Stimulated activated CD4-positive, alpha-beta T cell treated with anti-CD3 and anti-CD28 coated beads, Interleukin-4, amount 100 ng/mL, for 24 hours (primary cell): ENCODE measurements at regions not wholly inside any gene's neighbourhood (a gene's known extent, or its start where the extent isn't known, plus 50 kb on each side); places are given as distances from the start of the nearest gene placed in this dataset.

Source experiments
- DNase-seq: peaks from one replicate; pipeline ENCODE4 v3.0.0-alpha.2; 2020

DNA sequence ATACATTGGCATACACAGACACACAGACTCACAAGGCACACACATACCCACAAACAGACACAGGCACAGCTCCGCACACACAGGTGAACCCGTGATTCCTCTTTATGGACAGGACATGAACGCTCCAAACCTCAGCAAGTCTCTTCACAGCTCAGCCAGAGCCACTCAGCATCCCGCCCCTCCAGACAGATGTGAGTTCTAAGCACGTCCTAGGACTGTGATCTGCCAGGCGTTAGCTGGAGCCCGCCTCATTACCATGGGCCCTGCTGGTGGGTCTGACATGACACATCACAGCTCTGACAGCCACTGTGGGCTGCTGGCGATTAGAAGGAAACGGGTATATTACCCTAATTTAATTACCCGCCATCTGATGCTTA lies 176.7 kb upstream of the PPP2R2D start:
- no peak for DNase-seq

DNA sequence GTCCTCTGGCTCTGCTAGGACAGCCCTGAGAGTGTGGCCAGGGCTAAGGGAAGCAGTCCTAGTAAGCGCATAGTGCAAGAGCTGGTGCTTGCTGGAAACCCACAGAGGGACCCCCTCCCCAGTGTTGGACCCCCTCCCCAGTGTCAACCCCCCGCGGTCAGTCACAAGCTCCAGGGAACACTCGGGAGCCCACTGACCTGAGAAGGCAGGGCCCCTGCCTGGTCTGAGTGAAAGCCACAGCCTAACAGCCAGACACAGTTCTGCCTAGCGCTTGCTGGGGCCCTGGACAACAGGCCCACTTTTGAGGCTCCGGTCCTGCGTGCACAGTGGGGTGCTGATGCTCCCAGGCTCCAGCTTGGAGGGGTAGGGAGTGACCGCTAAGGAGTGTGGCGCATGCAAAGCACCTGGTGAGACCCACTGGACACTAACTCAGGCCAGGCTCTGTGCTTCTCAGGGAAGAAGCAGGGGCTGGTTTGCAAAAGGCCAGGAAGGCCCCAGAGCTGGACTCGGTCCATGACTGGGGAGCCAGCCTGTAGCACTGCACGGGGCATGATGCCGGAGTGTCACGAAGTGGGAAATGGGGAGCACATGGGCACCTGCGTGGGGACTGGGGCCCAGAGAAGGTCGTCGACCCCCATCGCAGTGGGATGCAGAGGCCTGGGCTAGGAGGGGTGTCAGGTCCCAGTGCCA lies 175.8 kb upstream of the PPP2R2D start:
- no peak for DNase-seq

DNA sequence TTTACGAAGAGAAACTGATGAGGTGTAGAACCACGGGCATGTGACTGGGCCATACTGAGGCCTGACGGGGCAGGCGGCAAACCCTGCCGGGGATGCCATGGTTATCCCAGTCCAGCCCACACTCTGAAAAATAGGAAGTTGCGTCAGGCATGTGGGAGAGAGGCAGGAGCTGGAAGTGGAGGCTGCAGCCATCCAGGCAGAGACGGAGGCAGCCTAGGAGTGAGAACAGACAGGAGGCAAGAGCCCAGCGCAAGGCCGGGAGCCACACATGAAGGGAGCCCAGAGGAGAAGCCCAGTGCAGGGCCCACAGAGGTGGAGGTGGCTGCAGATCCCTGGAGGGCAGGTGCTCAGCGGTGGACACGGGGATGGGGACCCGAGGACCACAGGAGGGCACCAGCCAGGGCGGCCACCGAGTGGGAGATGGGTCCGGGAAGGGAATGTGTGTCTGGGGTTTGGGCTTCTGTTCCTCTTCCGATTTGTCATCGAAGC lies 175.2 kb upstream of the PPP2R2D start:
- DNase-seq = no peak

DNA sequence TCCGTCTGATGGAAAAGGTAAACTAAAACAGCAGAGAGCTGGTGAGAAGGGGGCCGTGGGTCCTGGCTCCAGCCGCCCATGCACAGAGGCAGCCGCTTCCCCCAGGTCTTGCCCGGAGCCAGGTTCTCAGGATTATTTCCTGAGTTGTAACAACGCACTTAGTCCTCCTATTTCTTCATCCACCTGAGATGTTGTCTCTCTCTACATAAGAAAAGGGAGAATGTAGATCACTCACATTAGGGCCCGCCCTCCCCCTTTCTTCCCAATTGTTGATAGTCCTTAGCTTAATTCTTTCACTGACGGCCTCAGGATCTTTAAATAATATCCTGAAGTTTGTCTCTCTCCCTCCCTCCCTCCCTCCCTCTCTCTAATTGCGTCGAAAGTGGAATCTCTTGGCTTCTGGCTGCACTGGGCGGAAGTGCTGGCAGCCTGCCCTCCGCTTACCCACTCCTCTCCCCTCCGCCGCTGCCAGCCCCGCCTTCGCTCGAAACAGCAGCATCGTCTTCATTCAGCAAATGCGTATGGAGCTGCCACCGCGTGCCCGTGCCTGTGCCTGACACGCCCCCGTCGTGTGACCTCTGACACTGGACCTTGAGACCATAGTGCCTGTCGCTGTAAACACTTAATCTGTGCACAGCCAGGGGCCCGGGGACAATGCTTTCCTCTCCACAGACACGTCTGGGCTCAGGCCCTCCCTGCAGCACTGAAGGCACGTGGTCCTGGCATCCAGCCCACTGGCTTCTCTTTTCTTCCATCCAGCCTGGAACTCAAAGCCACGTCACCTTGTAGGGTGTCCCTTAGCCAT lies 174.5 kb upstream of the PPP2R2D start:
- no peak for DNase-seq

- DNase-seq = no peak
These were observed 173.8 kb upstream of the PPP2R2D start for GRCh38 chr10:131726967-131727366.

- no peak for DNase-seq
These were observed 173.2 kb upstream of the PPP2R2D start for GRCh38 chr10:131727560-131727959.

DNA sequence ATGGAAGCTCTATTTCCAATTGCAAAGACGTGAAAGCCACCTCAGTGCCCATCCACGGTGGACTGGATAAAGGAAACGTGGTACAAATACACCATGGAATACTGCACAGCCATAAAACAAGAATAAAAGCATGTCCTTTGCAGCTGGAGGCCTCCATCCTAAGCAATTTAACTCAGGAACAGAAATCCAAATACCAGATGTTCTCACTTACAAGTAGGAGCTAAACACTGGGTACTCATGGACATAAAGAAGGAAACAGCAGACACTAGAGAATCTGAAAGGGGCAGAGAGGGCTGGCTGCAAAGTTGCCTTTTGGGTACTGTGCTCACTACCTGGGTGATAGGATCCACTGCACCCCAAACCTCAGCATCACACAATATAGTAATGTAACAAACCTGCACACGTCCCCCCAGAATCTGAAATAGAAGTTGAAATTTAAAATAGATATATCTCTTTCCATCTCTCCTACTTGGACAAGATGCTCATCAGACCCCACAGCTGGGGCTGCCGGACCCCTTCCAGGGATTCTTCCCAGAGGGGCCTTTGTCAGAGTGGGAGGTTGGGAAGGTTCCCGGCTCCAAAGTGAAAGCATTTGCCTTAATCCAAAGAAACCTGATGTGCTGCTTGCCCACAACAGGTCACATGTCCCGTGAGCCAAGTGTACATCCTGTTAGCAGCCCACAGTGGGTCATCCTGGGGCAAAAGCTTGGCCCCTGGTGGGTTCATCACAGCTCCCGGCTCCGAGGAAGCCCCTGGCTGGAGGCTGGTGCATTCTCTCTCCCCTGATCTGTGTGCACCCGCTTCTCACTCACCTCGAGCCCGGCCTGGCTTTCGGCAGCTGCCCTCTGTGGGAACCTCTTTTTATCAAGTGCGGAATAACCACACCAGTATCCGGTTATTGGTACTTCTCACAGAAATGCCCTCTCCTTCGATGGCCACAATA lies 172.3 kb upstream of the PPP2R2D start:
- no peak for DNase-seq

GRCh38 chr10:131729361-131729760 lies 171.4 kb upstream of the PPP2R2D start:
- DNase-seq = no peak

DNA sequence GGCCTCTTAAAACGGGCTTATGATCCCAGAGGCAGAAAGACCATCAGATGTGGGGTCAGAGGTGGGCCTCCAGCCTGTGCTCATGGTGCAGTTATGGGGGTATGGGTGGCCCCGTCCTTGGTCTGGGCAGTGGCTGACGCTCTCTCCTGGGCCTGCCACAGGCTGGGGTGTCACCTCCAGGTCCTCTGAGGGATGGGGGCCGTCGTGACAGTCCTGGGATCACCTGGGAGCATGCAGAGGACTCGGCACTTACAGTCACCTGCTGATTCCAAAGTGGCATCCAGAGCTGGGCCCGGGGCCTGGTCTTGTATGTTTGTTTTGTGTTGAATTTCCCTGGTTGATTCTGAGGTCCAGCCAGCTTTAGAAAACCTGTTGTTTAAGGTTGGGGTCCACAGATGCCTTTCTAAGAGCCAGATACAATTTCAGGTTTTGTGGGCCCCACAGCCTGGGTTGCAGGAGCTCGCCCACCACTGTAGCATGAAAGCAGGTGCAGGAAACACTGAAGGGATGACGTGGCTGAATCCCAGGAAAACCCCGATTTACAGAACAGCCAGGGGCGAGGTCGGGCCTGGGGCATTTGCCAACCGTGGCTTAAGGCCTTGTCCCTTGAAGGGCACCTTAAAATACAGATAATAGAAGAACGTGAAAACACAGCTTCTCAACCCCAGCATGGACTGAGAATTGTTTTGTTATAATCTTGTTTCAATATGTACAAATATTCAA lies 170.7 kb upstream of the PPP2R2D start:
- DNase-seq = no peak

GRCh38 chr10:131730771-131731497 lies 169.9 kb upstream of the PPP2R2D start:
- no peak for DNase-seq

DNA sequence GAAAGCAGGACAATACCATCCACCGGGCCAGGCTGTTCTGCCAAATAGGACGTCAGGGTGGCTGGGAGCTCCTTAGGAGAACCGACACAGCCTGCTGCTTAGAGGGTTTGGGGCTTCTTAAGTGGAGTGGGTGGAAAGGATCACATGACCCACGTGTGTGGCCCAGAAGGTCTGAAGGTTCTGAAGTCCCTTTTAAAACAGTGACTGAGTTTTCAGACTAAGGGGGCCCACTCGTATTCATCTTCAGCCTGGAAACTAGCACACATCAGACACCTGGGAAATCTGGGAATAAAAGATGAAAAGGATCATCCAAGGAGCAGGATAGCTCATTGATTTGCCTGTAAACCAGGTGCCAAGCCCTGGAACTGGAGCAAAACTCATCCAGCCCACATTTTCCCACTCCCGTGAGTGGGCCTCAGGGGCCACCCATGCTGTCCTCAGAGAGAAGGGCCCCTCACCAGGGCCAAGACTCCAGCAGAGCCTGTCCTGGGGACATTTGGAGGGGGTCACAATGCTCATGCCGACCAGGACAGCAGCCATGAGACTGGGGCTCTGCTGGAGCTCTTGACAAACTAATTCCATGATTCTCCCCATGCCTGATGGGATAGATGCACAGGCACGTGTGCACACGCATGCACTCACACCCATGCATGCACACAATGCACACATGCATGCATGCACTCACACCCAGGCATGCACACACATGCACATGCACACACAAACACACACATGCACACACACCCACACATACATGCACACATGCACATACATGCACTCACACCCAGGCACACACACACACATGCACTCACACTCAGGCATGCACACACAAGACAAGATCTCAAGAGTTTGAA lies 168.8 kb upstream of the PPP2R2D start:
- DNase-seq = no peak

GRCh38 chr10:131732631-131733127 lies 168.1 kb upstream of the PPP2R2D start:
- no peak for DNase-seq

DNA sequence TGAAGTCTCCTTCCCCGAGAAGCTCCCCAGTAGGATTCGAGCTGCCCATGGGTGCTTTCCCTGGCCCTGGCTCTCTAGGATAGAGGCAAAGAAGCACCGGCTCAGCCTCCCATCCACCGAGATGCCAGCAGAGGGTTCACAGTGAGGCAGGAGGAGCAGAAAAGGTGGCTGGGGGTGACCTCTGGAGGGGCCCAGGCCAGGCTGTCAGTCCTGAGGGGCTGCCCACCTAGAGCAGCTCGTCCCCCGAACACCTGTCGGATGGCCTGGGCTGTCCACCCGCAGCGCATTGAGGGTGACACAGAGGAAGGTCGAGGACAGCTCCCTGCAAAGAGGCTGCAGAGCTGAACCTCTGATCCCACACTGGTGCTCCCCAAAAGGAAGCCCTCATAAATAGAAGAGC lies 167.2 kb upstream of the PPP2R2D start:
- DNase-seq = no peak

- DNase-seq = no peak
These were observed 165.2 kb upstream of the PPP2R2D start for GRCh38 chr10:131735577-131735976.

GRCh38 chr10:131736321-131736980 lies 164.4 kb upstream of the PPP2R2D start:
- no peak for DNase-seq

DNA sequence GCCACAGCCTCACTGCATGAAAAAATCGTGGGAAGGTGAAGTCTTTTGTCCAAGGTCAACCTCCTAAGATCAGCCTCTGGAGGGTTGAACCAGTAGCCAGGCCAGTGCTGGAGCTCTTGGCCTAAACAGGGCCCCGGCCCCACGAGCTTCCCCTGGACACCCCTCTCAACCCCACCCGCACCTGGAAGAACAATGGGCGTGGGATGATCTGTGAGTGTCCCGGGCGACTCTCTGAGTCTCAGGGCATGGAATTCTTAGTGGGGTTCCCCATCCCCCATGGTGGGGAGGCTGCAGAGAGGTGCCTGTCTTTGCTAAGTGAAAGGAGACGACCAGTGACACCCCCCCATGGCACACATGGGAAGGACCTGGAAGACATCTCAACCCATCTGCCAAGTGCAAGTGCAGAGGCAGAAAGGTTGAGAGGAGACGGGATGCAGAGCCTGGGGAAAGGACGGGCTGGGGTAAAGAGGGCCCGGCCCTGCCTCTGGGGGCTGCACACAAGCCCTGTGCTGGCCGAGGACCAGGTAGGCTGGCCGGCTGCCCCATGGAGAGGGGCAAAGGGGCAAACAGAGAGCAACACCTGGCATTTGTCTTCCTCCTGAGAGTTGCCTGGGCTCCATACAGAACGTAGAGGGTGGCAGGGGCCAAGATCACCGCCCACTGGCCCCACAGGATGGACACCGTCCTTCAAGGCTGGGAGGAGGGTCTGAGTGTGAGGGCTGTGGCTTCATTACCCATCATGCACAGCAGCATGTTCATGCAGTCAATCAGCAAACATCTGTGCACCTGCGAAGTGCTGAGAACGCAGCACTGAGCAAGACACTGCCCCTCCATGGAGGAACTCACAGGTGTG lies 163.0 kb upstream of the PPP2R2D start:
- DNase-seq = no peak

GRCh38 chr10:131738396-131738735 lies 162.4 kb upstream of the PPP2R2D start:
- DNase-seq = no peak

- no peak for DNase-seq
These were observed 161.6 kb upstream of the PPP2R2D start for GRCh38 chr10:131739206-131739605.

GRCh38 chr10:131742500-131742951 lies 158.3 kb upstream of the PPP2R2D start:
- DNase-seq = no peak
